GM13976 (cell line): ENCODE measurements at regions not wholly inside any gene's neighbourhood (a gene's known extent, or its start where the extent isn't known, plus 50 kb on each side); places are given as distances from the start of the nearest gene placed in this dataset.
"Not testable (repeated sequence)": the region's sequence is repeated elsewhere in the genome, so short reads cannot be mapped to it uniquely, and the experiment has no call there.

Experiments
- DNase-seq: peaks from one replicate; pipeline ENCODE4 v3.0.0; 2012; ENCODE audit warnings: low spot score
- in situ Hi-C: fragments of 300-500 bp; cut with MboI; formaldehyde crosslinking; loops from one replicate; pipeline ENCODE4 v1.12.0; 2022; ENCODE audit warnings: low sequenced_read_pairs, mixed read lengths, inconsistent platforms; ENCODE audit not compliant: unreplicated experiment
- TF ChIP-seq, protein P1 (sequence below): IDR thresholded peaks from 2 replicates; pipeline ENCODE4 v1.5.1; 2012; ENCODE audit warnings: borderline replicate concordance, mild to moderate bottlenecking; ENCODE audit not compliant: insufficient read depth; ENCODE audit errors: extremely low read depth, missing control alignments, control extremely low read depth

DNA sequence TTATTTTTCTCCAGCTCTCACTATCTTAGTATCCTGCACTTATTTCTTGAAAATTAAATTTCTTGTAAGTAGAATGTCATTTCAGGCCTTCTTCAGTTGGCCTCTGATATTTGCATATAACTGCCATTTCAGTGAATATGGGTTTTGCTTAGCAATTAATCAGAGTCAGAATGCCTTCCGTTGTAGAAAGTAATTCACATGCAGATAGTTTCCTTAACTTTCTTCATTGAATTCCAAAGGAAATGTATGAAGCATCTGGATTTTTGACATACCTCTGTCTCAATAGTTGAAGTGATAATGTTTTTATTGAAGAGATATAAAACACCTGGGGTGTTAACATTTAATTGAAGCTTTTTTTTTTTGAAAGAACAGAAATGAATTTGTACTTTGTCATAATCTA is 914.1 kb upstream of the NXPH2 start:
- DNase-seq: no peak
- in situ Hi-C loops: no loop called here
- TF ChIP-seq, protein P1, sequence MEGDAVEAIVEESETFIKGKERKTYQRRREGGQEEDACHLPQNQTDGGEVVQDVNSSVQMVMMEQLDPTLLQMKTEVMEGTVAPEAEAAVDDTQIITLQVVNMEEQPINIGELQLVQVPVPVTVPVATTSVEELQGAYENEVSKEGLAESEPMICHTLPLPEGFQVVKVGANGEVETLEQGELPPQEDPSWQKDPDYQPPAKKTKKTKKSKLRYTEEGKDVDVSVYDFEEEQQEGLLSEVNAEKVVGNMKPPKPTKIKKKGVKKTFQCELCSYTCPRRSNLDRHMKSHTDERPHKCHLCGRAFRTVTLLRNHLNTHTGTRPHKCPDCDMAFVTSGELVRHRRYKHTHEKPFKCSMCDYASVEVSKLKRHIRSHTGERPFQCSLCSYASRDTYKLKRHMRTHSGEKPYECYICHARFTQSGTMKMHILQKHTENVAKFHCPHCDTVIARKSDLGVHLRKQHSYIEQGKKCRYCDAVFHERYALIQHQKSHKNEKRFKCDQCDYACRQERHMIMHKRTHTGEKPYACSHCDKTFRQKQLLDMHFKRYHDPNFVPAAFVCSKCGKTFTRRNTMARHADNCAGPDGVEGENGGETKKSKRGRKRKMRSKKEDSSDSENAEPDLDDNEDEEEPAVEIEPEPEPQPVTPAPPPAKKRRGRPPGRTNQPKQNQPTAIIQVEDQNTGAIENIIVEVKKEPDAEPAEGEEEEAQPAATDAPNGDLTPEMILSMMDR: no peak

DNA sequence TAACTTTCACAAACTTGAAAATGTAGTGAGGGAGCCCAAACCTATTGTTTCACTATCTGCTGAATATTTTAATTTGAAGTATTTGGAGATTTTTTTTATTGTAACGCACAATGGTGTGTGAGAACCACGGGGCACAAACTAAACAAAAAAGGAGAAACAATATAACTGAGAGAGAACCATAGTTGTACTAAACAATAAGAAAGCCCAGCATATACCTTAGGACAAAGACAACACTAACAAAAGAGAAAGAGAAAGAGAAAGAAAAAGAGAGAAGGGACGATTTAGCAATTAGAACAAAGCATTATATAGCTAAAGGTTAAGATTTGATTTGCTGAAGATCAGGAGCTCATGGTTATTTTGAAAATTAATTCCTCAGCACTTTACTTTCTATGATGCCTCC is 906.0 kb upstream of the NXPH2 start:
- in situ Hi-C loops: no loop called here
- TF ChIP-seq, protein P1: no peak
- no peak for DNase-seq

DNA sequence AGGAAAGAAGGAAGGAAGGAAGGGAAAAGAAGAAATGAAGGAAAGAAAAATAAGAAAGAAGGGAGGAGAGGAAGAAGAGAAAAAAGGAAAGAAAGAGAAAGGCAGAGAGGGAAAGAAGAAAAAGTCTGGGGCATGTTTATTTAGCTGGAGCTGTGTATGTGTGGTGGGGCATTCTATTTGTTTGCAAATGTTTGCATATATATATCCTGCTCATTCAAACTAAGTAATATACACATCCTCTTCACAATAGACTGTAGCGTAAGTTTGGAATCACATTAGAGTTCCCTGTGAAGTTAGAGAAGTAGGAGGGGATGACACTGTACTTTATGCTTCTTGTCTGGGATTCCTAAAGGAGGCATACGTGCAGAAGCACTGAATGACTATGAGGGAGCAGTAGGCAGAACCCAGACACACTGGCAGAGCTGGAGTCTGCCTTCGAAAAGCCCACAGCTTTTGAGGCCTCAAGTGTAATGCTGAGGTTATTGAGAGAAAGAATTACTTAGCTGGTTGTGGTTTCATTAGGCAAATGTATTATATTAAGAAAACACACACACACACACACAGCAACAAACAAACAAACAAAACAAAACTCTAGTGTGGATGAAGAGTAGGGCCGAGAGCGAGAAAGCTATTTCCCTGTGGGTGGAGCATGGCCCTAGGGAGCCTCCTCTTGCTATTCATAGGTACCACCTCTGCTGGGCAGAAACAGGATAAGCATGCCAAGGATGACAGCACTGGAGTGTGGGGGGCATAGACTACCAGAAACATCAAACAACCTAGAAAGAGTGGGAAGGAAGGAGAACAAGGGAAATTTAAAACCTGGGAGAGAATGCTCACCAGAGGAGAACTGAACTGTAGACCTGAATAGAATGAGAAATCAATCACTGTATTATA is 905.1 kb upstream of the NXPH2 start:
- in situ Hi-C loops: no loop called here
- DNase-seq: no peak
- TF ChIP-seq, protein P1: no peak

DNA sequence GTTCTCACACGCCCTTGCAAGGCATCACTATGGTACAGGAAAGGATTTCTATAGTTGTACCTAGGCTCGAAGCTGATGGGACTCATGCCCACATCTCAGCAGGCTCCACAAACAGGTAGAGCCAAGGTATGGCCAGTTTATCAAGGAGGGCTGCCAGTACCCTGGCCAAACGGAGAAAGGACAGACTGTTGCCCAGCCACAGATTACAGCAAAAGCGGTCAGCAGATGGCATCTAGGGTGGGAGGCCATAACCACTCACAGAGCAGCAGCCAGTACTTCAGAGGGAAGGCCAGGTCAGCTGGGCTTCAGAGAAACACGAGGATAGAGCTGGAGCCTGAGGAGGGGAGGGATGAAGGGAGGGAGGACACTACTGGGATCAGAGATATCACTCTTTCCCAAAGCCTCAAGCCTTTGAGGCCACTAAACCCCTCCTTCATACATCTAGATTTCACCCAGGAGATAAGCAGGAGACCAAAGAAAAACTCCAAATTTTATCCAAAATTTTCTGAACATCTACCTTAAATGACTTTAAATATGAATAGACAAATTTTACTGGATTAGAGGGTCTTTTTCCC is 904.2 kb upstream of the NXPH2 start:
- no peak for DNase-seq
- in situ Hi-C loops: no loop called here
- TF ChIP-seq, protein P1: no peak

DNA sequence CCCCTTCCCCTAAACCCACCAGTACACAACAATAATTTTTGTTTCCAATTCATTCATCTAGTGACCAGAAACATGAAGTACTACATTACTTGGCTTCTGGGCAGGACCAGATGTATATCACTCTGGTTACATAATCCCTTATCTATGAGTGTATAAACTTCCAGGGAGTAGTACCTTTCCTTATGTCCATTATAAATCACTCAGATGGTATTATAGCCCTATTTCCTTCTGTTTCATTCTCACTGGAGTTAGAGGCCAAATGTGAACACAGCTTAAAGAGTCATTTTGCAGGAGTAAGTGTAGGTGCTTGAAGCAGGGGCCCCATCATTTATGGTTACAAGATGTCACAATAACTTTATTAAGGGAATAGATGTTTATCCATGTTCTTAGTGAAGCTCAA is 894.4 kb upstream of the NXPH2 start:
- TF ChIP-seq, protein P1: no peak
- DNase-seq: no peak
- in situ Hi-C loops: no loop called here

DNA sequence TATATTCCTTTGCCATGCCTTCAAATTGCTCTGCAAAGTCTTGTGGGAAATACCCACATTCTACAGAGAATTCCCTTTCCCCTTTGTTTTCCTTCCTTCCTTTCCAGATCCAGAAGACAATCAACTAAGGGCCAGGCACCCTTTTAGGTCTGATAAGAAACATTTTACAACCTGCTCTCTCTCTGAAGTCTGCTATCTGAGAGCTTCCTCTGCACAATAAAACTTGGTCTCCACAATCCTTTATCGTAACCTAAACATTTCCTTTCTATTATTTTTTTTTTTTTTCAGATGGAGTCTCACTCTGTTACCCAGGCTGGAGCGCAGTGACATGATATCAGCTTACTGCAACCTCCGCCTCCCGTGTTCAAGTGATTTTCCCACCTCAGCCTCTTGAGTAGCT is 893.3 kb upstream of the NXPH2 start:
- DNase-seq, in situ Hi-C loops: not testable (repeated sequence)

DNA sequence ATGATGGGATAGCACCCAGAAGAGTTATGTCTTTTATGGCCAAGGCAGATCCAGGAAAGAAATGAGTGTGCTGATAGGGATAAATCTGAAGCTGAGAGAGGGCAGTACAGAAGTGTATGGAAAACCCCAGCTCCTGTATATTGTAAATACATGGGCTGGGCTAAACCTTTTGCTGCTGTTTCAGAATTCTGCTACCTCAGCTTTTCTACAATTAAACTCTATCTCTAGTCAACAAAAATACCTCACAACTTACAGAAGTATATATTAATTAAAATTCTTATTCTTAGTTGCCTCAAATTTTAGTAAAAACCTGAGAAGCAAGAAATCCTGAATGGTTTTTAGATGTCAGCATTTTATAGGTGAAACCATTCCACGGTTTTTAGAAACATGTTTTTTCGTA is 889.5 kb upstream of the NXPH2 start:
- TF ChIP-seq, protein P1: no peak
- in situ Hi-C loops: no loop called here
- no peak for DNase-seq
